ENCODE measurements at regions not wholly inside any gene's neighbourhood (a gene's known extent, or its start where the extent isn't known, plus 50 kb on each side); places are given as distances from the start of the nearest gene placed in this dataset.

DNA sequence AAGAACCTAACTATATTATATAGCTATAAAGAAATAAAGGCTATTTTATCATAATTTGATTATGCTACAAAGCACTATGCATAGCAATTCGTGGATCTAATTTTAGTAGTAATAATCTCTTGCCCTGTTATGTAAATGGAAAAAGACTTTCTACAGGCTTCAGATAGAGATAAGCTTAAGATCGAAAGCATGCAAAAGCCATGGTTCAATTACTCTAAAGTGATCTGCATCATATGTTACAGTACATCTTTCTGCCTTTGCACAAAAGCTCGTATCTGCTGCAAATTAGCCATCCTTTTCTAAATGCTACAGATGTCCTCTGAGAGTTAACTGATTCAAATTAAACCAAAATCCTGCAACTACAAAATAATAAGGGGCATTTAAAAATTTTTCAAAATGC, 234.8 kb upstream of the TMEM161B start:
- WGBS: 66% methylated on average over 3 of the region's 3 CpGs
- no peaks in the 10 kb centered on the region for H3K36me3 ChIP-seq
- intact Hi-C loops (cut with DNase I): no loop called here
- H3K9me3 ChIP-seq: no peaks in the 10 kb centered on the region
- H3K27me3 ChIP-seq: no peaks in the 10 kb centered on the region
- no peak overlapping the region for H3K27ac ChIP-seq (replicated peaks in 1 of 4)
- no peak for DNase-seq (ENCODE audit: extremely low spot score)
- peak overlapping the region in 3 of 4 donors; percentile 47 to 52 (median 51) for H3K4me3 ChIP-seq
- H3K4me1 ChIP-seq: peaks cover 0 to 4% (median 0%) of the 10 kb centered on the region in 4 donors
- no peak for TF ChIP-seq POLR2AphosphoS5 (IDR thresholded peaks at IDR 0.05)
- TF ChIP-seq CTCF (IDR thresholded peaks at IDR 0.05): no peak
- no peak for TF ChIP-seq POLR2A (IDR thresholded peaks at IDR 0.05; ENCODE audit: low read depth)
- TF ChIP-seq EP300 (IDR thresholded peaks at IDR 0.05): no peak

GRCh38 chr5:88503041-88503345, 234.3 kb upstream of the TMEM161B start:
- Histone ChIP-seq H3K27ac (replicated peaks in 1 of 4) (peak overlapping the region in 1 of 4 donors; percentile 5), H3K4me1 (peaks cover 0 to 4% (median 0%) of the 10 kb centered on the region in 4 donors), H3K9me3 (no peaks in the 10 kb centered on the region), H3K27me3 (no peaks in the 10 kb centered on the region), H3K36me3 (no peaks in the 10 kb centered on the region), H3K4me3 (peak overlapping the region; percentile 47 to 58 (median 52))
- intact Hi-C loops (cut with DNase I): no loop called here
- no peak for DNase-seq (ENCODE audit: extremely low spot score)
- no peak for TF ChIP-seq POLR2AphosphoS5 (IDR thresholded peaks at IDR 0.05)
- TF ChIP-seq CTCF (IDR thresholded peaks at IDR 0.05): no peak
- no peak for TF ChIP-seq POLR2A (IDR thresholded peaks at IDR 0.05; ENCODE audit: low read depth)
- no peak for TF ChIP-seq EP300 (IDR thresholded peaks at IDR 0.05)
- WGBS: 28% methylated on average over 2 of the region's 2 CpGs

GRCh38 chr5:88502179-88503040, 233.8 kb upstream of the TMEM161B start:
- H3K36me3 ChIP-seq: no peaks in the 10 kb centered on the region
- H3K4me1 ChIP-seq: peaks cover 0 to 4% (median 0%) of the 10 kb centered on the region in 4 donors
- intact Hi-C loops (cut with DNase I): no loop called here
- H3K27ac ChIP-seq (replicated peaks in 1 of 4): peak overlapping the region in 1 of 4 donors; percentile 5
- no peak for DNase-seq (ENCODE audit: extremely low spot score)
- peak overlapping the region; percentile 47 to 58 (median 52) for H3K4me3 ChIP-seq
- no peak for TF ChIP-seq EP300 (IDR thresholded peaks at IDR 0.05)
- TF ChIP-seq CTCF (IDR thresholded peaks at IDR 0.05): no peak
- TF ChIP-seq POLR2A (IDR thresholded peaks at IDR 0.05; ENCODE audit: low read depth): no peak
- no peak for TF ChIP-seq POLR2AphosphoS5 (IDR thresholded peaks at IDR 0.05)
- no peaks in the 10 kb centered on the region for H3K9me3 ChIP-seq
- H3K27me3 ChIP-seq: no peaks in the 10 kb centered on the region
- WGBS: 32% methylated on average over 6 of the region's 6 CpGs

DNA sequence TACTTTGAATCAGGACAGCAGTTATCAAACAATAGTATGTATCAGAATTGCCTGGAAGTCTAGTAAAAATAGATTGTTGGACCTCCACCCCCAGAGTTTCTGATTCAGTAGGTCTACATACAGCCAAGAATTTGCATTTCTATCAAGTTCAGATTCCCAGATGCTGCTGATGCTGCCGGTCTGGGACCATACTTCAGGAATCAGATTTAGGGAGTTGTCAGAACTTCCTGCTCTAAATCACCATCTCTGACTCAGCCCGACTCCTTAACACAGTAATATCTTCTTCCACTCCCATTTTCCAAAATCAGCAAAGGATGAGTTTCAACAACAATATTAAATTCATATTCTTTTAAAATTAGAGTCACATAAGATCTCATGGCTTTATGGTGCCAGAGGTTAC, 227.2 kb upstream of the TMEM161B start:
- WGBS: 90% methylated on average over 2 of the region's 2 CpGs
- H3K4me1 ChIP-seq: no peaks in the 10 kb centered on the region
- H3K36me3 ChIP-seq: no peaks in the 10 kb centered on the region
- intact Hi-C loops (cut with DNase I): no loop called here
- H3K9me3 ChIP-seq: no peaks in the 10 kb centered on the region
- TF ChIP-seq POLR2AphosphoS5 (IDR thresholded peaks at IDR 0.05) (no peak), CTCF (IDR thresholded peaks at IDR 0.05) (no peak), POLR2A (IDR thresholded peaks at IDR 0.05; ENCODE audit: low read depth) (no peak), EP300 (IDR thresholded peaks at IDR 0.05) (no peak)
- no peaks in the 10 kb centered on the region for H3K27me3 ChIP-seq
- no peak overlapping the region for H3K4me3 ChIP-seq
- no peak overlapping the region for H3K27ac ChIP-seq (replicated peaks in 1 of 4)
- DNase-seq (ENCODE audit: extremely low spot score): no peak
